HG03521 (cell line): ENCODE measurements at regions not wholly inside any gene's neighbourhood (a gene's known extent, or its start where the extent isn't known, plus 50 kb on each side); places are given as distances from the start of the nearest gene placed in this dataset.

ENCODE experiments used
- ATAC-seq: cut with Tn5 transposase; IDR thresholded peaks from one replicate; pipeline ENCODE4 v1.9.1; 2021; ENCODE audit warnings: mild to moderate bottlenecking, moderate library complexity; ENCODE audit not compliant: unreplicated experiment

- ATAC-seq, result no peak
Observed at GRCh38 chr5:53825016-53825415, 264.6 kb downstream of the NDUFS4 start.

DNA sequence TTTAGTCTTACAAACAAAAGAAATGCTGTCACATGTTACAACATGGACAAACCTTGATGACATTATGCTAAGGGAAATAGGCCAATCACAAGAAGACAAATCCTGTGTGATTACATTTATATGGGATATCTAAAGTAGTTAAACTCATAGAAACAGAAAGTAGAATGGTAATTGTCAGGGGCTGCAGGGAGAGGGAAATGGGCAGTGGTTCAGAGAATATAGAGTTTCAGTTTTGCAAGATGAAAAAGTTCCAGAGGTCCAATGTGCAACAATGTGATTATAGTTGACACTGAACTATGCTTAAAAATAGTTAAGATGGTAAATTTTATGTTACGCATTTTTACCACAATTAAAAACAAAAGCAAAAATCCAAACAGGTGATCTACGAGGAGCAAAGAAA is 265.5 kb downstream of the NDUFS4 start:
- ATAC-seq, result no peak

DNA sequence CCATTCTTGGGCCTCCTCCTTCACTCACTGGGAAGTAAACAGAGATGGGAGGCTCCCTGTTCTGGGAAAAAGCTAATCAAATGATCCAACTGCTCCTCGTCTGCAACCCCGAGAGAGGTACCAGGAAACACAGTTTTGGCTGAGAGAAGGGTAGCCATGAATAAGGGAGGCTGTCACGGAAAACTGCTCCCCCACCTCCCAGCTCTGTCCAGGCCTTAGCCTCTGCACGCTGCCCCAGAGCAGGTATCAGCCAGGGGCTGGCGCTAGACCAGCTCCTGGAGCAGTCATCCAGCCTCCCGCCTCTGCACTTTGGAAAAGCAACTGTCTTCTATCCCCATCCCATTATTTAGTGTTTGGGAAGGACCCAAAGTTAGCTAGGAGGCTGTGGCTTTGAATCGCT is 266.1 kb downstream of the NDUFS4 start:
- no peak for ATAC-seq

- ATAC-seq, result no peak
Observed at GRCh38 chr5:53827211-53827651, 266.8 kb downstream of the NDUFS4 start.

DNA sequence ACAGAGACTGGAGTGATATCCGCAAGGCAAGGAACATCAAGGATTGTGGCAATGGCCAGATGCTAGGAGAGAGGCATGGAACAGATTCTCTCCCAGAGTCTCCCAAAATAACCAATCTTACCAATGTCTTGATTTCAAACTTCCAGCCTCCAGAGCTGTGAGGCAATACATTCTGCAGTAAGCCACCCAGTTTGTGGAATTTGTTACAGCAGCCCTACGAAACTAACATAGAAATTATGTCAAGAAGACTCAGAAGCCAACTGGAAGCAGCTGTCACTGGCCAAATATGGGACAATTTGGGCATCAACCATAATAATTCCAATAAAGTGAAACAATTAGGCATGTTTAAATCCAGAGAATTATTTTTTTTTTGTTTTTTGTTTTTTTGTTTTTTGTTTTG is 271.1 kb downstream of the NDUFS4 start:
- no peak for ATAC-seq
